ENCODE measurements at regions not wholly inside any gene's neighbourhood (a gene's known extent, or its start where the extent isn't known, plus 50 kb on each side); places are given as distances from the start of the nearest gene placed in this dataset.

DNA sequence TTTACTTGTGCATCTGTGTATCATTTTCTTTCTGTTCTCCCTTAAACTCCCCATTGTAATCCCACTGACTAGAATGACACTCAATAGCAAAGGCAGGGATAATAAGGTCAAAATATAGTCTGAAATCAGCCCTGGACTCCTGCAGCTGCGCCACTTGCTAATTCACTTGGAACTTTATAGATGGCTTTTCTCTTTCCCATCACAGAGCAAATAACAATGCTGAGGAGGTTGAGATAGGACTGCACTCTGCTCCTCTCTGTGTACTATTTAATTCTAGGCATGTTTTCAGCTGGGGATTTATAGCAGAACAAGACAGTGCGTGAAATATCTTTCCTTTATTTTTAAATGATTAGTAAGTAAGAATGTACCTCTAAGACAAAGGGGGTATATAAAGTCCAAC, 324.2 kb downstream of the LNPK start:
- TF ChIP-seq, protein P1, sequence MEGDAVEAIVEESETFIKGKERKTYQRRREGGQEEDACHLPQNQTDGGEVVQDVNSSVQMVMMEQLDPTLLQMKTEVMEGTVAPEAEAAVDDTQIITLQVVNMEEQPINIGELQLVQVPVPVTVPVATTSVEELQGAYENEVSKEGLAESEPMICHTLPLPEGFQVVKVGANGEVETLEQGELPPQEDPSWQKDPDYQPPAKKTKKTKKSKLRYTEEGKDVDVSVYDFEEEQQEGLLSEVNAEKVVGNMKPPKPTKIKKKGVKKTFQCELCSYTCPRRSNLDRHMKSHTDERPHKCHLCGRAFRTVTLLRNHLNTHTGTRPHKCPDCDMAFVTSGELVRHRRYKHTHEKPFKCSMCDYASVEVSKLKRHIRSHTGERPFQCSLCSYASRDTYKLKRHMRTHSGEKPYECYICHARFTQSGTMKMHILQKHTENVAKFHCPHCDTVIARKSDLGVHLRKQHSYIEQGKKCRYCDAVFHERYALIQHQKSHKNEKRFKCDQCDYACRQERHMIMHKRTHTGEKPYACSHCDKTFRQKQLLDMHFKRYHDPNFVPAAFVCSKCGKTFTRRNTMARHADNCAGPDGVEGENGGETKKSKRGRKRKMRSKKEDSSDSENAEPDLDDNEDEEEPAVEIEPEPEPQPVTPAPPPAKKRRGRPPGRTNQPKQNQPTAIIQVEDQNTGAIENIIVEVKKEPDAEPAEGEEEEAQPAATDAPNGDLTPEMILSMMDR (IDR thresholded peaks at IDR 0.05), result no peak
- TF ChIP-seq POLR2A (IDR thresholded peaks at IDR 0.05), result no peak
